HEK293 (cell line): ENCODE measurements at regions not wholly inside any gene's neighbourhood (a gene's known extent, or its start where the extent isn't known, plus 50 kb on each side); places are given as distances from the start of the nearest gene placed in this dataset.

Experiments
- GLI4 ChIP-seq: fragments of 450-650 bp; formaldehyde crosslinking; IDR thresholded peaks from 2 replicates; pipeline ENCODE4 v1.5.1; 2016; ENCODE audit warnings: missing biosample characterization, missing genetic modification characterization
- GLIS2 ChIP-seq: fragments of 450-650 bp; formaldehyde crosslinking; IDR thresholded peaks from 2 replicates; pipeline ENCODE4 v1.5.1; 2016; ENCODE audit warnings: missing biosample characterization, missing genetic modification characterization
- MEIS1 ChIP-seq: sonication (generic); formaldehyde crosslinking; IDR thresholded peaks from 2 replicates; pipeline ENCODE4 v1.8.1; 2022; ENCODE audit warnings: missing genetic modification reagents, mild to moderate bottlenecking, borderline replicate concordance
- ZNF114 ChIP-seq: fragments of 450-650 bp; formaldehyde crosslinking; IDR thresholded peaks from 2 replicates; pipeline ENCODE4 v1.5.0; 2017; ENCODE audit warnings: missing biosample characterization, missing genetic modification characterization
- ZNF510 ChIP-seq: fragments of 450-650 bp; formaldehyde crosslinking; IDR thresholded peaks from 2 replicates; pipeline ENCODE4 v1.5.1; 2018; ENCODE audit warnings: mild to moderate bottlenecking, missing genetic modification characterization, missing biosample characterization; ENCODE audit not compliant: insufficient replicate concordance
- ZNF544 ChIP-seq: fragments of 450-650 bp; formaldehyde crosslinking; IDR thresholded peaks from 2 replicates; pipeline ENCODE4 v1.5.0; 2017; ENCODE audit warnings: missing biosample characterization, missing genetic modification characterization
- ZSCAN30 ChIP-seq: fragments of 450-650 bp; IDR thresholded peaks from 2 replicates; pipeline ENCODE4 v1.5.1; 2018; ENCODE audit warnings: missing biosample characterization, mild to moderate bottlenecking, missing genetic modification characterization, moderate library complexity
- TF ChIP-seq, protein P1 (sequence below): fragments of 450-650 bp; formaldehyde crosslinking; IDR thresholded peaks from 2 replicates; pipeline ENCODE4 v1.5.1; 2017; ENCODE audit warnings: missing biosample characterization, missing genetic modification characterization
- TF ChIP-seq, protein P2 (sequence below): fragments of 450-650 bp; formaldehyde crosslinking; IDR thresholded peaks from 2 replicates; pipeline ENCODE4 v1.5.1; 2016; ENCODE audit warnings: missing biosample characterization, missing genetic modification characterization
- TF ChIP-seq, protein P3 (sequence below): fragments of 450-650 bp; formaldehyde crosslinking; IDR thresholded peaks from 2 replicates; pipeline ENCODE4 v1.5.1; 2017; ENCODE audit warnings: missing biosample characterization, missing genetic modification characterization
- TF ChIP-seq, protein P4 (sequence below): fragments of 450-650 bp; formaldehyde crosslinking; IDR thresholded peaks from 2 replicates; pipeline ENCODE4 v1.5.1; 2016; ENCODE audit warnings: missing biosample characterization, missing genetic modification characterization, borderline replicate concordance
- TF ChIP-seq, protein P5 (sequence below): fragments of 450-650 bp; formaldehyde crosslinking; IDR thresholded peaks from 2 replicates; pipeline ENCODE4; 2016; ENCODE audit warnings: missing biosample characterization, missing genetic modification characterization
- TF ChIP-seq, protein P6 (sequence below): fragments of 450-650 bp; formaldehyde crosslinking; IDR thresholded peaks from 2 replicates; pipeline ENCODE4 v1.5.1; 2017; ENCODE audit warnings: missing biosample characterization, missing genetic modification characterization
- TF ChIP-seq, protein P7 (sequence below): fragments of 450-650 bp; formaldehyde crosslinking; IDR thresholded peaks from 2 replicates; pipeline ENCODE4 v1.5.1; 2016; ENCODE audit warnings: missing biosample characterization, missing genetic modification characterization

DNA sequence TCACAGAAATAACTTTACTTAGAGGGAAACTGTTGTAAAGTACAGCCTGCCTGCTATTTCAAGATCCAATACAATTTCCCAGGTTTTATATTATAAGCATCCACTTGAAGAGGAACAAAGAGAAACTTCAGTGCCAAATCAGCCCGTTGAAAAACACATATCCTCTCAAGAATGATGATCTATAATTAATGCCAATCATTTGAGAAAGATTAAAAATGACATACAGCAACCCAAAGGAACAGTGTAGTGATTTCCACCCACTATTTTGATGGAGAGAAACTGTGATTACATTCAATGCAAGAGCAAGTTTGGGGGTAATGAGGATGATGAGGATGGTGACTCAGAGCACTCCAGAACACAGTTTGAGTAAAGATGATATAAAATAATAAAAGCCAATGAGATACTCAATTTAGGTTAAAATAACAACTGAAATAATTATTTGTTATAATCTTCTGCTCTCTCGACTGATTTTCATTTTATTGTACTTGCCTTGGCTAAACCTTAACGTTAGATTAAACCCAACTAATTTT is 715.5 kb downstream of the NCAM2 start:
- TF ChIP-seq GLI4 (tag by site-specific recombination), result no peak
- TF ChIP-seq, protein P1, sequence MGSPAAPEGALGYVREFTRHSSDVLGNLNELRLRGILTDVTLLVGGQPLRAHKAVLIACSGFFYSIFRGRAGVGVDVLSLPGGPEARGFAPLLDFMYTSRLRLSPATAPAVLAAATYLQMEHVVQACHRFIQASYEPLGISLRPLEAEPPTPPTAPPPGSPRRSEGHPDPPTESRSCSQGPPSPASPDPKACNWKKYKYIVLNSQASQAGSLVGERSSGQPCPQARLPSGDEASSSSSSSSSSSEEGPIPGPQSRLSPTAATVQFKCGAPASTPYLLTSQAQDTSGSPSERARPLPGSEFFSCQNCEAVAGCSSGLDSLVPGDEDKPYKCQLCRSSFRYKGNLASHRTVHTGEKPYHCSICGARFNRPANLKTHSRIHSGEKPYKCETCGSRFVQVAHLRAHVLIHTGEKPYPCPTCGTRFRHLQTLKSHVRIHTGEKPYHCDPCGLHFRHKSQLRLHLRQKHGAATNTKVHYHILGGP (tag by site-specific recombination), result no peak
- TF ChIP-seq ZNF544 (tag by site-specific recombination), result no peak
- TF ChIP-seq, protein P2, sequence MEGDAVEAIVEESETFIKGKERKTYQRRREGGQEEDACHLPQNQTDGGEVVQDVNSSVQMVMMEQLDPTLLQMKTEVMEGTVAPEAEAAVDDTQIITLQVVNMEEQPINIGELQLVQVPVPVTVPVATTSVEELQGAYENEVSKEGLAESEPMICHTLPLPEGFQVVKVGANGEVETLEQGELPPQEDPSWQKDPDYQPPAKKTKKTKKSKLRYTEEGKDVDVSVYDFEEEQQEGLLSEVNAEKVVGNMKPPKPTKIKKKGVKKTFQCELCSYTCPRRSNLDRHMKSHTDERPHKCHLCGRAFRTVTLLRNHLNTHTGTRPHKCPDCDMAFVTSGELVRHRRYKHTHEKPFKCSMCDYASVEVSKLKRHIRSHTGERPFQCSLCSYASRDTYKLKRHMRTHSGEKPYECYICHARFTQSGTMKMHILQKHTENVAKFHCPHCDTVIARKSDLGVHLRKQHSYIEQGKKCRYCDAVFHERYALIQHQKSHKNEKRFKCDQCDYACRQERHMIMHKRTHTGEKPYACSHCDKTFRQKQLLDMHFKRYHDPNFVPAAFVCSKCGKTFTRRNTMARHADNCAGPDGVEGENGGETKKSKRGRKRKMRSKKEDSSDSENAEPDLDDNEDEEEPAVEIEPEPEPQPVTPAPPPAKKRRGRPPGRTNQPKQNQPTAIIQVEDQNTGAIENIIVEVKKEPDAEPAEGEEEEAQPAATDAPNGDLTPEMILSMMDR, result no peak
- TF ChIP-seq, protein P3, sequence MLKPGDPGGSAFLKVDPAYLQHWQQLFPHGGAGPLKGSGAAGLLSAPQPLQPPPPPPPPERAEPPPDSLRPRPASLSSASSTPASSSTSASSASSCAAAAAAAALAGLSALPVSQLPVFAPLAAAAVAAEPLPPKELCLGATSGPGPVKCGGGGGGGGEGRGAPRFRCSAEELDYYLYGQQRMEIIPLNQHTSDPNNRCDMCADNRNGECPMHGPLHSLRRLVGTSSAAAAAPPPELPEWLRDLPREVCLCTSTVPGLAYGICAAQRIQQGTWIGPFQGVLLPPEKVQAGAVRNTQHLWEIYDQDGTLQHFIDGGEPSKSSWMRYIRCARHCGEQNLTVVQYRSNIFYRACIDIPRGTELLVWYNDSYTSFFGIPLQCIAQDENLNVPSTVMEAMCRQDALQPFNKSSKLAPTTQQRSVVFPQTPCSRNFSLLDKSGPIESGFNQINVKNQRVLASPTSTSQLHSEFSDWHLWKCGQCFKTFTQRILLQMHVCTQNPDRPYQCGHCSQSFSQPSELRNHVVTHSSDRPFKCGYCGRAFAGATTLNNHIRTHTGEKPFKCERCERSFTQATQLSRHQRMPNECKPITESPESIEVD (tag by site-specific recombination), result no peak
- TF ChIP-seq ZNF510 (tag by site-specific recombination), result no peak
- TF ChIP-seq ZSCAN30 (tag by site-specific recombination), result no peak
- TF ChIP-seq ZNF114 (tag by site-specific recombination), result no peak
- TF ChIP-seq, protein P4, sequence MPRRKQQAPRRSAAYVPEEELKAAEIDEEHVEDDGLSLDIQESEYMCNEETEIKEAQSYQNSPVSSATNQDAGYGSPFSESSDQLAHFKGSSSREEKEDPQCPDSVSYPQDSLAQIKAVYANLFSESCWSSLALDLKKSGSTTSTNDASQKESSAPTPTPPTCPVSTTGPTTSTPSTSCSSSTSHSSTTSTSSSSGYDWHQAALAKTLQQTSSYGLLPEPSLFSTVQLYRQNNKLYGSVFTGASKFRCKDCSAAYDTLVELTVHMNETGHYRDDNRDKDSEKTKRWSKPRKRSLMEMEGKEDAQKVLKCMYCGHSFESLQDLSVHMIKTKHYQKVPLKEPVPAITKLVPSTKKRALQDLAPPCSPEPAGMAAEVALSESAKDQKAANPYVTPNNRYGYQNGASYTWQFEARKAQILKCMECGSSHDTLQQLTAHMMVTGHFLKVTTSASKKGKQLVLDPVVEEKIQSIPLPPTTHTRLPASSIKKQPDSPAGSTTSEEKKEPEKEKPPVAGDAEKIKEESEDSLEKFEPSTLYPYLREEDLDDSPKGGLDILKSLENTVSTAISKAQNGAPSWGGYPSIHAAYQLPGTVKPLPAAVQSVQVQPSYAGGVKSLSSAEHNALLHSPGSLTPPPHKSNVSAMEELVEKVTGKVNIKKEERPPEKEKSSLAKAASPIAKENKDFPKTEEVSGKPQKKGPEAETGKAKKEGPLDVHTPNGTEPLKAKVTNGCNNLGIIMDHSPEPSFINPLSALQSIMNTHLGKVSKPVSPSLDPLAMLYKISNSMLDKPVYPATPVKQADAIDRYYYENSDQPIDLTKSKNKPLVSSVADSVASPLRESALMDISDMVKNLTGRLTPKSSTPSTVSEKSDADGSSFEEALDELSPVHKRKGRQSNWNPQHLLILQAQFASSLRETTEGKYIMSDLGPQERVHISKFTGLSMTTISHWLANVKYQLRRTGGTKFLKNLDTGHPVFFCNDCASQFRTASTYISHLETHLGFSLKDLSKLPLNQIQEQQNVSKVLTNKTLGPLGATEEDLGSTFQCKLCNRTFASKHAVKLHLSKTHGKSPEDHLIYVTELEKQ (tag by site-specific recombination), result no peak
- TF ChIP-seq, protein P5, sequence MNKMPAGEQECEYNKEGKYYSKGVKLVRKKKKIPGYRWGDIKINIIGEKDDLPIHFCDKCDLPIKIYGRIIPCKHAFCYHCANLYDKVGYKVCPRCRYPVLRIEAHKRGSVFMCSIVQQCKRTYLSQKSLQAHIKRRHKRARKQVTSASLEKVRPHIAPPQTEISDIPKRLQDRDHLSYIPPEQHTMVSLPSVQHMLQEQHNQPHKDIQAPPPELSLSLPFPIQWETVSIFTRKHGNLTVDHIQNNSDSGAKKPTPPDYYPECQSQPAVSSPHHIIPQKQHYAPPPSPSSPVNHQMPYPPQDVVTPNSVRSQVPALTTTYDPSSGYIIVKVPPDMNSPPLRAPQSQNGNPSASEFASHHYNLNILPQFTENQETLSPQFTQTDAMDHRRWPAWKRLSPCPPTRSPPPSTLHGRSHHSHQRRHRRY (tag by site-specific recombination), result no peak
- TF ChIP-seq, protein P6, sequence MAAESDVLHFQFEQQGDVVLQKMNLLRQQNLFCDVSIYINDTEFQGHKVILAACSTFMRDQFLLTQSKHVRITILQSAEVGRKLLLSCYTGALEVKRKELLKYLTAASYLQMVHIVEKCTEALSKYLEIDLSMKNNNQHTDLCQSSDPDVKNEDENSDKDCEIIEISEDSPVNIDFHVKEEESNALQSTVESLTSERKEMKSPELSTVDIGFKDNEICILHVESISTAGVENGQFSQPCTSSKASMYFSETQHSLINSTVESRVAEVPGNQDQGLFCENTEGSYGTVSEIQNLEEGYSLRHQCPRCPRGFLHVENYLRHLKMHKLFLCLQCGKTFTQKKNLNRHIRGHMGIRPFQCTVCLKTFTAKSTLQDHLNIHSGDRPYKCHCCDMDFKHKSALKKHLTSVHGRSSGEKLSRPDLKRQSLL (tag by site-specific recombination), result no peak
- TF ChIP-seq, protein P7, sequence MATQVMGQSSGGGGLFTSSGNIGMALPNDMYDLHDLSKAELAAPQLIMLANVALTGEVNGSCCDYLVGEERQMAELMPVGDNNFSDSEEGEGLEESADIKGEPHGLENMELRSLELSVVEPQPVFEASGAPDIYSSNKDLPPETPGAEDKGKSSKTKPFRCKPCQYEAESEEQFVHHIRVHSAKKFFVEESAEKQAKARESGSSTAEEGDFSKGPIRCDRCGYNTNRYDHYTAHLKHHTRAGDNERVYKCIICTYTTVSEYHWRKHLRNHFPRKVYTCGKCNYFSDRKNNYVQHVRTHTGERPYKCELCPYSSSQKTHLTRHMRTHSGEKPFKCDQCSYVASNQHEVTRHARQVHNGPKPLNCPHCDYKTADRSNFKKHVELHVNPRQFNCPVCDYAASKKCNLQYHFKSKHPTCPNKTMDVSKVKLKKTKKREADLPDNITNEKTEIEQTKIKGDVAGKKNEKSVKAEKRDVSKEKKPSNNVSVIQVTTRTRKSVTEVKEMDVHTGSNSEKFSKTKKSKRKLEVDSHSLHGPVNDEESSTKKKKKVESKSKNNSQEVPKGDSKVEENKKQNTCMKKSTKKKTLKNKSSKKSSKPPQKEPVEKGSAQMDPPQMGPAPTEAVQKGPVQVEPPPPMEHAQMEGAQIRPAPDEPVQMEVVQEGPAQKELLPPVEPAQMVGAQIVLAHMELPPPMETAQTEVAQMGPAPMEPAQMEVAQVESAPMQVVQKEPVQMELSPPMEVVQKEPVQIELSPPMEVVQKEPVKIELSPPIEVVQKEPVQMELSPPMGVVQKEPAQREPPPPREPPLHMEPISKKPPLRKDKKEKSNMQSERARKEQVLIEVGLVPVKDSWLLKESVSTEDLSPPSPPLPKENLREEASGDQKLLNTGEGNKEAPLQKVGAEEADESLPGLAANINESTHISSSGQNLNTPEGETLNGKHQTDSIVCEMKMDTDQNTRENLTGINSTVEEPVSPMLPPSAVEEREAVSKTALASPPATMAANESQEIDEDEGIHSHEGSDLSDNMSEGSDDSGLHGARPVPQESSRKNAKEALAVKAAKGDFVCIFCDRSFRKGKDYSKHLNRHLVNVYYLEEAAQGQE (tag by site-specific recombination), result no peak
- TF ChIP-seq MEIS1 (CRISPR knock-in tag), result no peak
- no peak for TF ChIP-seq GLIS2 (tag by site-specific recombination)
